DLD1 (cell line): ENCODE measurements at regions not wholly inside any gene's neighbourhood (a gene's known extent, or its start where the extent isn't known, plus 50 kb on each side); places are given as distances from the start of the nearest gene placed in this dataset.

Experiments used
- in situ Hi-C: cut with HindIII; loops from 2 replicates; pipeline ENCODE4 v1.10.0; 2017; ENCODE audit warnings: low sequenced_read_pairs

DNA sequence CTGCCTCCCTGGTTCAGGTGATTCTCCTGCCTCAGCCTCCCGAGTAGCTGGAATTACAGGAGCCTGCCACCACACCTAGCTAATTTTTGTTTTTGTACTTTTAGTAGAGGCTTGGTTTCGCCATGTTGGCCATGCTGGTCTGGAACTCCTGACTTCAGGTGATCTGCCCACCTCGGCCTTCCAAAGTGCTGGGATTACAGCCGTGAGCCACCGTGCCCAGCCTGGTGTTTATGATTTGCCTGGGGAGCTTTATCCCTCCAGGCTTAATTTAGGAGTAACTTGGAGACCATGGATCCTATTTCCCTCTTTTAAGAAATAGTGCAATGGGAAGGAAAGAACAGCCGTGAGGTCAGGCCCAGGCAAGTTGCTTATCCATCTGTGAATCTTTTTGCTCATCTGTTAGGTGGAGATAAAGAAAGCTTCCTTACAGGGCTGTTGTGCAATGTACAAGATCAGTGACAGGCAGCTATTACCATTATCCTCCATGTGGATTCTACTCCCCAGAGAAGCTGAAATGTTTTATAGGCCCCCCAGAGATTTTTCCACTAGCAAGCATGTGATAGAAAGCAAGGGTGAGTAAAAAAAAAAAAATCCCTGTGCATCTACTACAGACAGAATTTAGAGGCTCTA is 104.9 kb upstream of the MGAT5 start:
- in situ Hi-C loops = loop anchor here (5.0 kb wide), 1 partner anchor 68 kb away; no protein-coding TSS in a partner anchor

DNA sequence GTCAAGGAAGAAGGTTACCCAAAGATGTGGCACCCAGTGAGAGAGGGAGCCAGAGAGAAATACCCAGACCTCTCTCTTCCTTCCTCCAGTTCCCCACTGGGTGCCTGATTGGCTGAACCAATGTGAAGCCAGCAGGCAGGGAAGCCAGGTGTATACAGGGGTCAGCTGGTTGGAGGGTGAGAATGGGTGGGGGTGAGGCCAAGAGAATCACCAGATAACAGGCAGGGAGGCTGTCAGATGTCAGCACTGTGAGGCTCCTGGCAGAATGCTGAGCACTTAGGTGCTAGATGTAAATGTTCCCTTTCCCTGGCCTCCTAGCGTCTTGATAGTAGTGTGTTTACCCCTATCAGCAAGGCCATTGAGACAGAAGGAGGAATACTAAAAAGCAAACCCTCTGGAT is 104.0 kb upstream of the MGAT5 start:
- in situ Hi-C loops = loop anchor here (5.0 kb wide), 1 partner anchor 67 kb away; no protein-coding TSS in a partner anchor

DNA sequence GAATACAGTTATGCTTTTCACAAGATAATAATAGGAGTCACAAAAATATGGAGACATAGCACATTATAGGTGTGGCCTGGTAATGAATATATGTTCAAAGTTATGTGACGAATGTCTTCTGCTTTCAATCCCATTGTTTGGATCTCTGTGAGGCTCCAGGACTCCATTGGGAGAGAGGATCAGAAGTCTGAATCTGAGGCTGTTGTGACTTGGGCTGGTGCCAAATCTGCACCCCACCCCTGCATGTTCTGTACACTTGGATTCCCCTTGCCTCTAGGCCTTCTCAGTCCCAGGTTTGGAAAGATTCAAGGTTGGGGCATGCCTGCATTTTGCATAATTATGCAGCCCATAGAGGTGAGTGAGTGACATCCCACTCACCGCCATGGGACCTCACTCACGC is 103.1 kb upstream of the MGAT5 start:
- in situ Hi-C loops = no loop called here

DNA sequence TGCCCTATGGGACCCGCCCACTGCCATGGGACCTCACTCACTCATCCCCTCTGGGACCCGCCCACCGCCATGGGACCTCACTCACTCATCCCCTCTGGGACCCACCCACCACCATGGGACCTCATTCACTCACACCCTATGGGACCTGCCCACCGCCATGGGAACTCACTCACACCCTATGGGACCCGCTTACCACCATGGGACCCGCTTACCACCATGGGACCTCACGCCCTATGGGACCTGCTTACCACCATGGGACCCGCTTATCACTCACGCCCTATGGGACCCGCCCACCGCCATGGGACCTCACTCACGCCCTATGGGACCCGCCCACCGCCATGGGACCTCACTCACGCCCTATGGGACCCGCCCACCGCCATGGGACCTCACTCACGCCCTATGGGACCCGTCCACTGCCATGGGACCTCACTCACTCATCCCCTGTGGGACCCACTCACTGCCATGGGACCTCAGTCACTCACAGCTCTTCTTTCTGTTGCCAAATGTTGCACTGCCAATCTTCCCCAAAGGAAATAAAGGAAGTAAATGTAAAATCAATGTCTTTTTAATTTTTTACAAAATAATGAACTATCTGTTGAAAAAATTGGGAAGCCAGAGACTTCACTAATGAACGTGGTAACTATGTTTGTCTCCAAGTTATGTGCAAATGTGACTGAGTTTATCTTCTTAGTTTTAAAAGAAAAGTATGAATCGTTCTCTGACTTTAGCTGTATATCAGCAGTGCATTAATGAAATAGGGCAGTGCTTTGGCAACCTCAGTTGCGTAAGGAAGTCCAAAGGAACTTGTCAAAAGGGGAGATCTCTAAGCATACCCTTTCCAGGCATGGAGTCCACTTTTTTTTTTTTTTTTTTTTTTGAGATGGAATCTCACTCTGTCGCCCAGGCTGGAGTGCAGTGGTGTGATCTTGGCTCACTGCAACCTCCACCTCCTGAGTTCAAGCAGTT is 101.5 kb upstream of the MGAT5 start:
- in situ Hi-C loops = no loop called here

DNA sequence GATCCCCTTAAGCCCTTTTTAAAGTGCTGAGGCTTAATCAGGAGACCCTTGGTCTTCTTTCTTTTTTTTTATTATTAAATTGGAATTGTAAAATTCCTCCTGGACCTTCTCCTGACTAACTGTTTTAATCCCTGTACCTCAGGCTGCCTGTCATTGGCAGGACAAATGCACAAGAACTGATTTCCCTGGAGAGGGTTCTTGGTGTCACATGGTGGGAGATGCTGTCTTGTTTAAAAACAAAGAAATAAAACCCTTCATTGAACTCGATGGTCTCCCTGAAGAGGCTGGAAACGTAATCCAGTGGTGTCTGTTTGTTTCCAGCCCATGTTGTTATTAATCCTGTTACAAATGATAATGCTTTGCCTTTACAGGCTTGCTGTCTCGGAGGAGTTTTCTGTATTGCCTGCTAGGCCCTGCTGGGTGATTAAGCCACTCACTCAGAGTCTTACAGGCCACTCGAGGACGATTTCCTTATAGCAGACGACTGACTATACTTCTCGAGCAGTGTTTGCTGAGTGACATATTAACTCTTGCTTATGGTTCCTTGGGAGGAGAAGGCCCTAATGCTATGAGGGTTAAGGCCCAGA is 100.5 kb upstream of the MGAT5 start:
- in situ Hi-C loops = no loop called here

DNA sequence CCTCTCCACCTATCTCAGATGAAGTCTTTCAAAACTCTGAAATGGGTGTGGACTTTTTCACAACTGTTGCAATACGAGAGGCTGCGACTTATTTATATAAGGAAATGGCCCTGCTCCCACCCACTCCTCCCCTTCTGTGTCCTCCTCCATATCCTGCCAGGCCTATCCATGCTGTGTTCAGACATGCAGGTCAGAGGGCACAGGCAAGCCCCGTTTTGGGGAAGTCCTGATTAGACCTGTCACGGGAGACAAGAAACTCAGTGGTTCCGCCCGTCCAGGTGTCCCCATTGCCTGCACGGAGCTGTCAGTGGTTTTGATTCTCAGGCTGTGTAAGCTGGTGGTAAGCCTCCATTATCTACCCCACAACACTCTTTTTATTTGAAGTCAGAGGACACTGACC is 99.6 kb upstream of the MGAT5 start:
- in situ Hi-C loops = no loop called here

DNA sequence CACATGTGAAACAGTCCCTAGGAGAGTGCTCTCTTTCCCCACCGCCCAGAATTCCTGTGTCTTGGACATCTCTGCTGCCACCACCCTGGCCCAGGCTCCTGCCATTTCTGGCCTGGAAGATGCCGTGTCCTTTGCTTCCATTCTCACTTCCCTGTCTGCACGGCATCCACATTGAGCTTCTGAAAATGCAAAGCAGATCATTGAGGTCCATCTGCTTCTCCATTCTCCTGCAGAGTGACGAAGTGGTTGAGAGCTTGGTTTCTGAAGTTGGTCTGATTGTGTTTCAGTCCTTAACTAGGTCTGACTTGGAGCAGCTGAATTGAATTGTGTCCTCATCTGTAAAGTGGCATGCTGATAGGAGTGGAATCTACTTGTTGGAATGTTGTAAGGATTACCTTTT is 98.7 kb upstream of the MGAT5 start:
- in situ Hi-C loops = loop anchor here (5.0 kb wide), 1 partner anchor 42 kb away; no protein-coding TSS in a partner anchor

DNA sequence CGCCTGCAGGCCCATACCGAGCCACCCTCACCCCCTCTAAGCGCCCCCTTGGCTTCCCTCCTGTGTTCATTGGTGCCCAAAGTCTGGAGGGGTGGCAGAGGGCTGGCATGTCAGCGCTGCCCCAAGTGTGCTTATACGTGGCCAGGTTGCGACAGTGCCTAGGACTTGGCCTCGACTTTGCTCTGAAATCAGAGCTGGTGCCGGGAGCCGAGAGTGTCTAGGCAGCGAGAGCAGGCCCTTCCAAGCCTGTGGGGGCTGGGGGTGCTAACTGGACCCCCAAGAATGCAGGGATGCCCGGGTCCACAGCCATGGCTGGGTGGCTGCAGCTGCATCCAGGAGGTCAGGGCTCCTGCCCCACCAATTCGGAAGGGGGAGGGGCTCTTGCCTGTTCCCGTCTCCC is 95.6 kb upstream of the MGAT5 start:
- in situ Hi-C loops = loop anchor here (5.0 kb wide), 1 partner anchor 39 kb away; no protein-coding TSS in a partner anchor

DNA sequence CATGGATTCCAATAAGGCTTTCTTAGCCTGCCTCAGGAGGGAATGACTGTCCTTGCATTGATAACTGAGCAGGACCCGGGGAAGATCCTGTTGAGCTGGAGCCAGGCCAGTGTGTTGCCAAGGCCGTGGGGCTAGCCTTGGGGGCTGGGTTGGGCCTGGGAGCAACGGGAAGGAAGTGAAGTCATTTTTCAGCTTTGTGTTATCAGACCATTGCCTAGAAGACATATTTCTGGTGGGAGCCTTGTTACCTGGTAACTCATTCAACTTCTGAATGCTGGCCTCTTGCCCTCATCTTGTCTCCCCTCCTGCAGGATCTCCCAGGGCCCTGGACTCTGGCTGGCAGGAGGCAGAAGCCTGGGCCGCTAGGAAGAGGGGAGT is 92.7 kb upstream of the MGAT5 start:
- in situ Hi-C loops = no loop called here

DNA sequence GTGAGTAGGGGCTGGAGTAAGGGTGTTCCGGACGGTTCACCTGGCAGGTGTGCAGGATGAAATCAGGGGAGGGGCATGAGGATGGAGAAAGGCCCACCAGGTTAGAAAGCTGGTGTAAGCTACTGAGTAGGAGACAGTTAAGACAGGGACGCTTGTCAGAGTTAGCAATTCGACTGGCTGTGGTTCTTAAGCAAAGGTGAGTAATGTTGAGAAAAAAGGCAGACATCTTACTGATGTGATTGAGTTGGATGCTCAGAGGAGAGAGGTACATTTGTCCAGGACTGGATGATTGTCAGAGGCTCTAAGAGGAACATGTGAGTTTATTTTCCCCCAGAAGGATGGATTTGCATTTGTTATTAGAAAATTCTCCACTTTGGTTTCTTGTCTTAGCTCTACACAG is 90.5 kb upstream of the MGAT5 start:
- in situ Hi-C loops = no loop called here

DNA sequence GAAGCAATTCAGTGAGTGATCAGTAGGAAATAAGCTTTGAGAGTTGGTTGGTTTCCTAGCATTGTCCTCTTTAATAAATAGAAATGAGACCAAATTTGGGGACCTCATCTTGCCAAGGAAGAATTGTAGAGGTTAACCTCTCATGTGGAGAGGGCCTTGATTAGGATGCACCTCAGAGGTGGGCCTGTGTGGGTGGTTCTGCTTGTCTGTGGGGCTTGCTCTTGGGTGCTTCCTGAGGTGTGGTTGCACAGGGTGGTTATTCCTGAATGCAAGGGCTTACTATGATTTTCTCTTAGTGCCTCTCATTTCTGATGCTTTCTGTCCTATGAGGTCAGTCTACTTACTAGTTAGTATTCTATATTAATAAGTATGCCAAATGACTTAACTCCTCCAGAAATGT is 89.6 kb upstream of the MGAT5 start:
- in situ Hi-C loops = no loop called here

DNA sequence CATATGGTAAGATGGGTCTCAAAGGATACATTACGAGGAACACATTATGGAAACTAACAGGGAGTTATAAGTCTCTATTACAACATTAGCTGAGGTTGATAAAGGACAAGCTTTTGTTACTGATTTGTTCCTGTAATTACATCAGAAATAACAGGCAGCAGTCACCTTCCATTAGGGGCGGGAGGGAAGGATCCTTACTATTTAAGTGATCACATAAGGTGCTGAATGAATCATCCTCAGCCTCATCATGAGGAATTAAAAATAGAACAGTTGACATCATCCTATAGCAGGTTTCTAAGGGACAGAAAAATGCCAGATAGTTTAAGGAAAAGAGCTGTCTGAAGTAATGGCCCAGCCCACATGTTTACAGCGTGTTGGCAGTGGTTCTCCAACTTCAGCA is 86.9 kb upstream of the MGAT5 start:
- in situ Hi-C loops = no loop called here

DNA sequence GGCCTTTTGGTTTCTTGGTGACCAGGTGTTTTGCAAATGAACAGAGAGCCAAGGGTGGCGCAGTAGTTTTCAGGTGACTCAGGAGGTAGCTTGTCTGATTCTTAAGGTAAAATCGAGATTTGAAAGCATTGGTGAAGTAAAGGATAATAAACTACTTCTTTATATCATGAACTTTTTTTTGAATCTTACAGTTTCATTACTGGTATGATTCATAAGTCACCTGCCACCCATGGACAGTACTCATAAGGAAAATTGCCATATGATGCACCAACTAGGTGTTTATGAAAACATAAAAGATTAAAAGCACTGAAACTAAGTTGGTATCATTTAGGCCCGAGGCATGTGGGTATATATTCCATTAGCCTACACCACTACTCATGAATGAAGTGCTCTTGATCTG is 84.1 kb upstream of the MGAT5 start:
- in situ Hi-C loops = no loop called here

DNA sequence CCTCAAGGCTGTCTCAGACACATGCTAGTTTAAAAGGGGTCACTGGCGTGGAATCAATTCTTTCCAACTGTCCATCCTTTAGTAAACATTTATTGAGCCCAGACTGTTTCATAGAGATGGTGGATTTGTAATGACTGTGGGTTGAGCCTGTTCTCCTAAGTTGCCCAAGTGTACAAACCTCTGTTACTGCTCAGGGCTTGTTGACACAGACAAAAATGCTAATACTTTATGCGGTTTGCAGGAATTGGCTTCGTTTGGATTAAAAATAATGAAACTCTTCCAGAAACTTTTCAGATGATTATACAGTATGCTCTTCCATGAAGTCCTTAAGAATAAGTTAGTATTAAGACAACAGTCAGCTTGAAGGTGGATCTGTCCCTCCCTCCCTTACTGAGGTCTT is 83.6 kb upstream of the MGAT5 start:
- in situ Hi-C loops = no loop called here

DNA sequence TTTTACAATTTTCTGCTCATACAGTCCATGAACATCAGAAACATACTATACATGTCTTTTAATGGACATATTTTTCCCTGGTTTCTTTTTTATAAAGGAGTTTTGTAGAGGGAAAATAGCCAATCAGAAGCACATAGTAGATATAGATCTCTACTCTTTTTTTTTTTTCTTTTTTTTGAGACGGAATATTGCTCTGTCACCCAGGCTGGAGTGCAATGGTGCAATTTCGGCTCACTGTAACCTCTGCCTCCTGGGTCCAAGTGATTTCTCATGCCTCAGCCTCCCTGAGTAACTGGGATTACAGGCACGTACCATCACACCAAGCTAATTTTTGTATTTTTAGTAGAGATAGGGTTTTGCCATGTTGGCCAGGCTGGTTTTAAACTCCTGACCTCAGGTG is 83.2 kb upstream of the MGAT5 start:
- in situ Hi-C loops = no loop called here

DNA sequence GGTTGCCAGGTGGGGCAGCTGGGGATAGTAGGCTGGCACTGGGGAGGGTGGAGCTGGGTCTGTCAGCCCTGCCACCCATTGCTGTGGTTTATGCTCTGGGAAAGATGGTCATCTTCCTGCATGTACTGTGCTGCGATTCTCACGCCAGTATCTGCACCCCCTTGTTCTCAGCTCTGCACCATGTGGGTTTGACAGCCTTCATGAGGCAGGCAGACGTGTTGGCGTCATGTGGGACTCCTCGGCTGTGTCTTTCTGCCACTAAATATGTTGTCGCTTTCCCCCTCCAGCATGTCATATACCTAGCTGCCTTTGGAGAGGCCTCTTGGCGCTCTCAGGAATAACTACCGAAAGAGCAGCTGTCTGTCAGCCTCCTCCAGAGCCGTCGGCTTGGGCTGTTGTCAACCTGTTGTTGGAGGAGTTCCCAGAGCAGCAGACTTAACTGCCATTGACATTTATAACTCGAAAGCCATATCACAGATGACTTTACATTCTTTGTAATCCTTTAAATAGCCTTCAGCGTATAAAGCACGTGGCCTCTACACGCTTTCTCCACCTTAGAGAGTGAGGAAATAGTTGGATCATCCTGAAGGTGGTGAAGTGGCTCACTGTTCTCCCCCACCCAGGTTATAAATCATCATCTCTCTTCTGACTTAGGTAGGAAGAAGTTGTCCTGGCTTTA is 80.4 kb upstream of the MGAT5 start:
- in situ Hi-C loops = no loop called here

DNA sequence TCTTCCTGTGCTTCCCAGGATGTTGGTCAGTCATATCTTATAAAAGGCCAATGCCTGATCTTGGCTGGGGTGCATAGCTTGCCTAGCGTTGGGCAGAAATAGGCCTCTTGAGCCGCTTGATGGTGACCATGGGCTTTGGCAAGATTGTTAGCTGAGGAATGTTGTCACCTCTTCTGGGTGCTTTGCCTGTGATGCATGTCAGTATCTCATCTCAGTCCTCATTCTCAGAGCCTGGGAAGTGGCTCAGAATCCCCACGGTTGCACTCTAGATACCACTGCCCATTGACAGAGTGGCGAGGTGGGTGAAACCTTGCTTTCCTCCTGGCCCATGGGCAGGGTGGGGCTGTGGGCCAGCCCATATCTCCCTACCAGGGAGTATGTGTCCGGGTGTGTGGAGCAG is 79.2 kb upstream of the MGAT5 start:
- in situ Hi-C loops = no loop called here

DNA sequence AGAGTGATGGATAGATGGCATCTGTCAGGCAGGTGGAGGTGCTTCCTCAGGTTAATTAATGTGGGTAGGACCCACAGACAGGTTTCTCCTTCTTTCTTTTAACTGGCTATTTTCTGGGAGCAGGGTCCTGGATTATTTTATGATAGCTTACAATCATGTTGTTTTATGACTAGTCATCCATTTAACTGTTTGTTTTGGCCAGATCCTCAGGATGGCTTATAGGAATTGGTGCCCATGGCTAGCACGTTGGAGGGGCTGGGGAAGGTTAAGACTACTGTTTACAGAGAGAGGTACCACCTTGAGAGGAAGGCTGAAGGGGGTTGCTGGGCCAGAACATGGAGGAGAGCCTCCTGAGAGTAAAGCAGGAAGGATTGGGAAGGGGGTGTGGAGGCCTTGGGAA is 78.0 kb upstream of the MGAT5 start:
- in situ Hi-C loops = no loop called here

DNA sequence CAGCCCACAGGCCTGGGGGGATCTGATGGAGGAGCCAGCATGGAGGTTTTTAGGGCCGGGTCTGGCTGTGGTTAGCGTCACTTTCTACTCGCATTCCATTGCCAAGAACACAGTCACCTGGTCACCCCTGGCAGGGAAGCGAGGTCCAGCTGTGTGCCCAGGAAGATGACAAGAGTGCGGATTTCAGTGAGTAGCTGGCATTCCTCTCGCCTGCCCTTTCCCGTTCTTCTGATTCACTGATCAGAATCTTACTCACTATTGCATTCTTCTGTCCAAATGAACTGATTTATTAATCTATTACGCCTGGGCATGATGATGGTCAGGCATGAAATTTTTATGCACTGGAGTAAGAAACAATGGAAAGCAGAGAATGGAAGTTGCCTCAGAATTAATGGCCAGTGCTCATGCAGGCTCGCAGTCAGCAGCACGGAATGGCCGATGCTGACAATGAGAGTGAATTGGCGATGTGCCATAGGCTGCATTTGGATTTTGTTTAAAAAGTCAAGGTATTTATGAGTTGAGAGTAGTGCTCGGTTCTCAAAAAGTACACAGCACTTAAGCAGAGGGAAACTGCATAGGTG is 76.4 kb upstream of the MGAT5 start:
- in situ Hi-C loops = no loop called here

DNA sequence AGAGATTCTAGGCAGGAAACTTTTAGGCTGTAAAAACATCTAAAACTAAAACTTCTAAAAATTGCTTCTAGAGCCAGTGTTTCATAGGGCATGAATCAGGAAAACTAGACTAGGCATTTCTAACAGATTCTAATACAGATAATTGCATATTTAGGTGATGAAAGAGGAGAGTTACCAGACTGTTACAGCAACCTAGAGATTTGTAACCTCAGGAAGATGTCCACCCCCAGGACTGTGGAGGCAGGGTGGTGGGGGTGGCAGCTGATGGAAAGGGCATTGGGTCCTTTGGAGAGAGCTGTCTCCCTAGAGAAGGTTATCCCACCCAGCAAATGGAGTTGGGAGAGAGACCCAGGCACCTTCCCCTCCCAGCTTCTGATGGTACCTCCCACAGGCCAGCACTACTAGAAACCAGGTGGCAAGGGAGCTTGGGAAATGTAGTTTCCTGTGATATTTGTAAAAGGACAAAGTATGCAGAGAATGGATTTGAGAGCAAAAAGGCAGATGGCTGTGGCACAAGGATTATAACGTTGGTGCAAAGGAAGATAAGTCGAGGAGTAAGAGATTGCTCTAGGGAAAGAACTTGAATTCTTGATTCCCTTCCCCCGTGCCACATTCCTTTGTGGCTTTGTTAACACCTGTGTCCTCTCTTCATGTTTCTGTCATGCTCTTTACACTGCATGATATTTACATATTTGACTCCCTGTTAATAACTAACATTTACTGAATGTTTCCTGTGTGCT is 75.6 kb upstream of the MGAT5 start:
- in situ Hi-C loops = no loop called here
